ENCODE measurements at regions not wholly inside any gene's neighbourhood (a gene's known extent, or its start where the extent isn't known, plus 50 kb on each side); places are given as distances from the start of the nearest gene placed in this dataset.

DNA sequence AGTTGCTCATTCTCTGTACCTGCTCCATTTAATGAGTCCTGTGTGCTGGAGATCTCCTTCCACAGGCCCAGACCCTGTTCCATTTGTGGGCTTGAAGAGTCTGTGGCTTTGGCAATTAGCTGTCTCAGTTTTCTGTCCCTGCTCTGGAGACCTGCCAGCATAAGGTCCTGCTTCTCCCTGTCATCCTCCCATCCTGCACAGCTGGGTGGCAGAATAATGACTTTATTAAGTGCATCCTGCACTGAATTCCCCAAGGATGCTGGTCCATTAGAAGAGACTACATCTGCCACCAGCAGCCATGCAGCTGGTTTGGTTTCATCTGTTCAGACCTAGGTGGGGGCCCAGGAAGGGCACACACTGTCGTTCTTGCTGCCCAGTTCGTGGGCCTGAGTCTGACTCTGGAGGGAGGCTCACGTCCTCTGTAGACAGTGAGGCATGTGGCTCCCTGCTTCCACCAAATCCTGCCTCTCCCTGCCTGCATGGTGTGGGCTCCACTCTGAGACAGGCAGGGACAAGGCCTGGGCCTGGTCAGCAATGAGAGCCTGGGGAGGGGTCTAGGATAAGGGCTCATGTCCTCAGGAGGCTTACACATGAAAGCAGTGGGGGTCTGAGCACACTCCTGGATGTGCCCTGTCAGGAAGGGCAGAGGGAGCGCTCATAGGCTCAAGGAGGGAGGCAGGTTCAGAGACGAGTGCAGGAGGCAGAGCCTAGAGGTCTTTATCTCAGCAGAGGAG is 78.4 kb upstream of the PRR23E start:
- Mint-ChIP-seq H3K9me3 (ENCODE audit: low read depth, unreplicated experiment) (peaks cover 2% of the 10 kb centered on the region), H3K27me3 (ENCODE audit: unreplicated experiment) (peaks cover 70% of the 10 kb centered on the region), H3K4me3 (ENCODE audit: low read depth, unreplicated experiment) (no peak overlapping the region), H3K36me3 (ENCODE audit: insufficient read depth, unreplicated experiment) (no peaks in the 10 kb centered on the region), H3K27ac (ENCODE audit: unreplicated experiment) (no peak overlapping the region), H3K4me1 (ENCODE audit: low read depth, unreplicated experiment) (no peaks in the 10 kb centered on the region)
- CTCF ChIA-PET = interaction anchor here (1.0 to 1.4 kb wide), 2 partner anchors 8 to 9 kb away, joined by 3 read pairs; no protein-coding TSS in a partner anchor
- intact Hi-C loops (cut with micrococcal nuclease; ENCODE audit: unreplicated experiment) = no loop called here
- BruUV-seq (replicated peaks) = no TSS peak
- DNase-seq = no peak
- TF ChIP-seq, protein P1, sequence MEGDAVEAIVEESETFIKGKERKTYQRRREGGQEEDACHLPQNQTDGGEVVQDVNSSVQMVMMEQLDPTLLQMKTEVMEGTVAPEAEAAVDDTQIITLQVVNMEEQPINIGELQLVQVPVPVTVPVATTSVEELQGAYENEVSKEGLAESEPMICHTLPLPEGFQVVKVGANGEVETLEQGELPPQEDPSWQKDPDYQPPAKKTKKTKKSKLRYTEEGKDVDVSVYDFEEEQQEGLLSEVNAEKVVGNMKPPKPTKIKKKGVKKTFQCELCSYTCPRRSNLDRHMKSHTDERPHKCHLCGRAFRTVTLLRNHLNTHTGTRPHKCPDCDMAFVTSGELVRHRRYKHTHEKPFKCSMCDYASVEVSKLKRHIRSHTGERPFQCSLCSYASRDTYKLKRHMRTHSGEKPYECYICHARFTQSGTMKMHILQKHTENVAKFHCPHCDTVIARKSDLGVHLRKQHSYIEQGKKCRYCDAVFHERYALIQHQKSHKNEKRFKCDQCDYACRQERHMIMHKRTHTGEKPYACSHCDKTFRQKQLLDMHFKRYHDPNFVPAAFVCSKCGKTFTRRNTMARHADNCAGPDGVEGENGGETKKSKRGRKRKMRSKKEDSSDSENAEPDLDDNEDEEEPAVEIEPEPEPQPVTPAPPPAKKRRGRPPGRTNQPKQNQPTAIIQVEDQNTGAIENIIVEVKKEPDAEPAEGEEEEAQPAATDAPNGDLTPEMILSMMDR (IDR thresholded peaks at IDR 0.05; ENCODE audit: unreplicated experiment) = no peak

DNA sequence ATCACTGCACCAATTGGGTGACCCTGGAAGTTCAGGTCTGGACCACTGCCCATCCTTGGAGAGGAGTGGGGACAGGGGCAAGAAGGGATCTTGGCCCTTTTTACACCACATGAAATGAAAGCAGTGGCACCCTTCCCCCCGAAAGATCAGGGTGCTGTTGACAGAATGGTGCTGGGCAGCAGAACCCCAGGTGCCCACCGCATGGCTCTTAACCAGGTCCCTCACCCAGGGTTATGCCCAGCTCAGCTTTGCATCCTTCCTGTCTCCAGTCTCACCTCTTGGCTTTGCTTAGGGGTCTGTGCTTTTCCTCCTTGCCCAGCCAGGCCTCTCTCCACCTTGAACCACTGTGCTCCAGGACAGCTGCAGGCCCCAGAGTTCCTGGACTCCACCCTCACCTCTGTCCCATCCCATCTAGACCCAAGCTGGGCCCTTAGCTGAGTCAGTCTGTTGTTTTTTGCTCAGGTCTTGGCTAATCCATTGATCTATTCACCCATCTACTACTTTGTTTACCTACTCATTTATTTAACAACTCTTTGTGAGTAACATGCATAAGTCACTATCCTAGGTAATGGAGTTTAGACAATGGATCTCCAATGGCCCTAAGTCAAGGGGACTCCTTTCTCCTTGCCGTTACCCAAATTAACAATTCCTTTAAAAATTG is 77.1 kb upstream of the PRR23E start:
- CTCF ChIA-PET = interaction anchor here (1.4 kb wide), 1 partner anchor 10 kb away, joined by 3 read pairs; no protein-coding TSS in a partner anchor
- Mint-ChIP-seq H3K27ac (ENCODE audit: unreplicated experiment) (no peak overlapping the region), H3K4me3 (ENCODE audit: low read depth, unreplicated experiment) (no peak overlapping the region), H3K36me3 (ENCODE audit: insufficient read depth, unreplicated experiment) (no peaks in the 10 kb centered on the region), H3K9me3 (ENCODE audit: low read depth, unreplicated experiment) (no peaks in the 10 kb centered on the region), H3K27me3 (ENCODE audit: unreplicated experiment) (peaks cover 72% of the 10 kb centered on the region), H3K4me1 (ENCODE audit: low read depth, unreplicated experiment) (no peaks in the 10 kb centered on the region)
- TF ChIP-seq, protein P1 (IDR thresholded peaks at IDR 0.05; ENCODE audit: unreplicated experiment) = no peak
- no TSS peak for BruUV-seq (replicated peaks)
- DNase-seq = no peak
- intact Hi-C loops (cut with micrococcal nuclease; ENCODE audit: unreplicated experiment) = no loop called here

DNA sequence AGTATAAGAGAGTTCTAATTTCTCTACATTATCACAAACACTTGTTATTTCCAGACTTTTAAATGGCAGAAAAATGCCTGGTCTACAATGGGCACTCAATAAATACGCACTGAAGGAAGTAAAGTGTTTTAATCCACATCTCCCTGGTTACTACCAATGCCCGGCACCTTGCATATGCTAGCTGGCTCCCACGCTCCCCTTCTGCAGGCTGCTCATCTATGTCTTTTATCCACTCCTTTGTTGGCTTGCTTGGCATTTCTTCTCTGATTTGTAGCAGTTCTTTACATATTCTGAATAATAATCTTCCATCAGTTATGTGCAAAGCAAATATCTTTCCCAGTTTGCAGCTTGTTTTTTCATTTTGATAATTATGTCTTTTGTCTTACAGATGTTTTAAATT is 74.6 kb upstream of the PRR23E start:
- no TSS peak for BruUV-seq (replicated peaks)
- Mint-ChIP-seq H3K27me3 (ENCODE audit: unreplicated experiment) (peaks cover 94% of the 10 kb centered on the region), H3K4me3 (ENCODE audit: low read depth, unreplicated experiment) (no peak overlapping the region), H3K4me1 (ENCODE audit: low read depth, unreplicated experiment) (no peaks in the 10 kb centered on the region), H3K27ac (ENCODE audit: unreplicated experiment) (no peak overlapping the region), H3K36me3 (ENCODE audit: insufficient read depth, unreplicated experiment) (no peaks in the 10 kb centered on the region), H3K9me3 (ENCODE audit: low read depth, unreplicated experiment) (no peaks in the 10 kb centered on the region)
- CTCF ChIA-PET = no interaction called here
- TF ChIP-seq, protein P1 (IDR thresholded peaks at IDR 0.05; ENCODE audit: unreplicated experiment) = no peak
- intact Hi-C loops (cut with micrococcal nuclease; ENCODE audit: unreplicated experiment) = no loop called here
- DNase-seq = no peak

DNA sequence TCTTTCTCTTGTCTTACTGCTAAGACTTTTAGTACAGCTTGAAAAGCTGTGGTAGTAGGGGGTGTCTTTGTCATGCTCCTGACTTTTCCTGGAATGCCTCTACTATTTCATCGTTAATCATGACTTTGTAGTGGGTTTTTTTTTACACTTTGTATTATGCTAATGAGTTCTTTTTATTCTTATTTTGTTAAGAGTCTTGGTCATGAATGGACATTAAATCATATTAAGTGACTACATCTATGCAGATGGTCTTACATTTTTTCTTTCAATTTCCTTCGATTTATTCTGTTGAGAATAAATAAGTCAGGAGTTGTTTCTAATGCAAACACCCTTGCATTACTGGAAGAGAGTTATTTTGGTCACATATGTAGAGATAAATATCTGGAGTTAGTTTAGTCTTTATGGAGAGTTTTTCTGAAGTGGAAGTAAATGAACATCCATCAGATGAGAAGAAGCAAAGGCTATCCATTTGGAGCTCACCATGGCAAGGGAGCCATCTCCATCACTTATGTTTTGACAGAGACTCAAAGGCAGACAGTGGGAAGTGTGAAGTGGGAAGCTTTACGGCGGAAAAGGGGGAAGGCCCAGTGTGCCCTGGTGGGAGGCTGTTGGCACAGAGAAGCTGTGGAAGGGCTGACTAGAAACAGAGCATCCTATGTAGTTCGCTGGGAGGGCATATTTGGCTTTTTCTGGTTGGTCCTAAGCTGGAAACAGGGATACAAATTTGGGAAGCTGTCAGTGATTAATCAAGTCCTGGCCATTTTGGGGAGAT is 73.1 kb upstream of the PRR23E start:
- BruUV-seq (replicated peaks) = no TSS peak
- TF ChIP-seq, protein P1 (IDR thresholded peaks at IDR 0.05; ENCODE audit: unreplicated experiment) = no peak
- CTCF ChIA-PET = interaction anchor here (1.0 kb wide), 1 partner anchor 15 kb away, joined by 4 read pairs; no protein-coding TSS in a partner anchor
- Mint-ChIP-seq H3K4me1 (ENCODE audit: low read depth, unreplicated experiment) (no peaks in the 10 kb centered on the region), H3K4me3 (ENCODE audit: low read depth, unreplicated experiment) (no peak overlapping the region), H3K27ac (ENCODE audit: unreplicated experiment) (no peak overlapping the region), H3K27me3 (ENCODE audit: unreplicated experiment) (peaks cover 97% of the 10 kb centered on the region), H3K36me3 (ENCODE audit: insufficient read depth, unreplicated experiment) (no peaks in the 10 kb centered on the region), H3K9me3 (ENCODE audit: low read depth, unreplicated experiment) (no peaks in the 10 kb centered on the region)
- DNase-seq = no peak
- intact Hi-C loops (cut with micrococcal nuclease; ENCODE audit: unreplicated experiment) = no loop called here
